Body of pancreas (tissue), 4 donors: ENCODE measurements at regions not wholly inside any gene's neighbourhood (a gene's known extent, or its start where the extent isn't known, plus 50 kb on each side); places are given as distances from the start of the nearest gene placed in this dataset.

Experiments
- ATAC-seq: fragments of 150-250 bp; one replicate; pipeline ENCODE4 v1.9.1; 2016
- DNase-seq, 4 donors: peaks; one replicate each; pipeline ENCODE4 v3.0.0-alpha.2; 2019
- H3K27ac ChIP-seq, 4 donors: fragments of 200-600 bp; sonication (generic); 1 replicate in 3 of 4; 2 replicates in 1 of 4; pipeline versions ENCODE4 v1.5.1 to v1.6.1; 2016 to 2019; ENCODE audit warnings: mild to moderate bottlenecking in 1 of 4, mixed read lengths in 1 of 4, moderate library complexity in 1 of 4
- H3K27me3 ChIP-seq, 2 donors: fragments of 200-600 bp; sonication (generic); one replicate each; pipeline ENCODE4 v1.6.0; 2016; ENCODE audit warnings: mild to moderate bottlenecking in 1 of 2
- H3K36me3 ChIP-seq, 2 donors: fragments of 200-600 bp; sonication (generic); replicated peaks in 1 of 2; 2 replicates each; pipeline ENCODE4 v1.5.1; 2016; ENCODE audit warnings: low read depth in 2 of 2; ENCODE audit not compliant: insufficient read depth in 1 of 2
- H3K4me1 ChIP-seq: fragments of 200-600 bp; sonication (generic); one replicate; pipeline ENCODE4 v1.6.0; 2016
- H3K4me3 ChIP-seq, 2 donors: fragments of 200-600 bp; sonication (generic); 1 replicate in 1 of 2; 2 replicates in 1 of 2; pipeline ENCODE4 v1.5.1; 2016 to 2019
- H3K9me3 ChIP-seq, 3 donors: fragments of 200-600 bp; sonication (generic); 1 replicate in 2 of 3; 2 replicates in 1 of 3; pipeline ENCODE4 v1.5.1; 2016
- CTCF ChIP-seq, 7 experiments: fragments of 450-650 bp in 4 of 7; fragments of 200-600 bp in 3 of 7; sonication (generic) in 3 of 7; IDR thresholded peaks; one replicate each; pipeline ENCODE4 v1.5.1; 2016 to 2019; ENCODE audit warnings: antibody characterized with exemption in 7 of 7
- POLR2A ChIP-seq, 3 donors: fragments of 450-650 bp; IDR thresholded peaks; one replicate each; pipeline ENCODE4 v1.6.1; 2016; ENCODE audit warnings: antibody characterized with exemption in 3 of 3, mild to moderate bottlenecking in 2 of 3
- WGBS, 2 donors: methylation state at CpG; one replicate each; pipeline ENCODE4 v1.1.5; 2017; 5-methylcytosine and 5-hydroxymethylcytosine counted together
- intact Hi-C: fragments of 100-400 bp; cut with DNase I; formaldehyde crosslinking; loops from one replicate; pipeline ENCODE4 v1.15.1; 2023

- 84 to 91% methylated on average over 9 of the region's 9 CpGs for WGBS, 2 donors
- ATAC-seq: no peak
- H3K4me3 ChIP-seq: no peak overlapping the region
- no peaks in the 10 kb centered on the region for H3K4me1 ChIP-seq
- H3K27ac ChIP-seq: no peak overlapping the region
- DNase-seq: no peak
- no peak for TF ChIP-seq POLR2A (IDR thresholded peaks at IDR 0.05)
- no peak for TF ChIP-seq CTCF (IDR thresholded peaks at IDR 0.05)
- intact Hi-C loops: loop anchor here (10.0 kb wide), 1 partner anchor 317 kb away; no protein-coding TSS in a partner anchor
- H3K27me3 ChIP-seq: no peaks in the 10 kb centered on the region
- no peaks in the 10 kb centered on the region for H3K9me3 ChIP-seq
- no peaks in the 10 kb centered on the region for H3K36me3 ChIP-seq
Measured at GRCh38 chr9:89911721-89912604, 307.2 kb downstream of the GADD45G start.

GRCh38 chr9:89912605-89912953, 307.8 kb downstream of the GADD45G start:
- H3K36me3 ChIP-seq: no peaks in the 10 kb centered on the region
- TF ChIP-seq POLR2A (IDR thresholded peaks at IDR 0.05): no peak
- no peak for TF ChIP-seq CTCF (IDR thresholded peaks at IDR 0.05)
- intact Hi-C loops: loop anchor here (10.0 kb wide), 1 partner anchor 318 kb away; no protein-coding TSS in a partner anchor
- no peak overlapping the region for H3K4me3 ChIP-seq
- H3K9me3 ChIP-seq: no peaks in the 10 kb centered on the region
- H3K27ac ChIP-seq: no peak overlapping the region
- H3K27me3 ChIP-seq: no peaks in the 10 kb centered on the region
- DNase-seq (no peak), ATAC-seq (no peak)
- WGBS, 2 donors: 93 to 95% methylated on average over 4 to 5 of the region's 5 CpGs
- H3K4me1 ChIP-seq: no peaks in the 10 kb centered on the region

GRCh38 chr9:89915187-89915586, 310.4 kb downstream of the GADD45G start:
- Histone ChIP-seq H3K36me3 (no peaks in the 10 kb centered on the region), H3K27ac (no peak overlapping the region), H3K9me3 (no peaks in the 10 kb centered on the region), H3K4me1 (no peaks in the 10 kb centered on the region), H3K4me3 (no peak overlapping the region), H3K27me3 (no peaks in the 10 kb centered on the region)
- ATAC-seq (no peak), DNase-seq (no peak)
- TF ChIP-seq CTCF (IDR thresholded peaks at IDR 0.05) (no peak), POLR2A (IDR thresholded peaks at IDR 0.05) (no peak)
- 87 to 94% methylated on average over 3 of the region's 3 CpGs for WGBS, 2 donors
- intact Hi-C loops: loop anchor here (10.0 kb wide), 1 partner anchor 320 kb away; no protein-coding TSS in a partner anchor

GRCh38 chr9:89916001-89916597, 311.3 kb downstream of the GADD45G start:
- H3K9me3 ChIP-seq: no peaks in the 10 kb centered on the region
- no peak for DNase-seq
- no peaks in the 10 kb centered on the region for H3K36me3 ChIP-seq
- no peak for ATAC-seq
- 88% methylated on average over 6 of the region's 6 CpGs for WGBS, 2 donors
- H3K4me1 ChIP-seq: no peaks in the 10 kb centered on the region
- no peak overlapping the region for H3K27ac ChIP-seq
- intact Hi-C loops: loop anchor here (10.0 kb wide), 1 partner anchor 321 kb away; no protein-coding TSS in a partner anchor
- no peak overlapping the region for H3K4me3 ChIP-seq
- TF ChIP-seq CTCF (IDR thresholded peaks at IDR 0.05) (no peak), POLR2A (IDR thresholded peaks at IDR 0.05) (no peak)
- H3K27me3 ChIP-seq: no peaks in the 10 kb centered on the region
